GM12873 (cell line): ENCODE measurements at regions not wholly inside any gene's neighbourhood (a gene's known extent, or its start where the extent isn't known, plus 50 kb on each side); places are given as distances from the start of the nearest gene placed in this dataset.

Experiments used
- CTCF ChIP-seq: IDR thresholded peaks from 2 replicates; pipeline ENCODE4 v1.5.1; 2012; ENCODE audit warnings: low read depth, mild to moderate bottlenecking, moderate library complexity, low read length, control low read depth; ENCODE audit not compliant: insufficient read depth; ENCODE audit errors: missing control alignments

GRCh38 chr5:109917154-109917546 lies 227.4 kb downstream of the MAN2A1 start:
- no peak for TF ChIP-seq CTCF

- TF ChIP-seq CTCF = no peak
Measured at GRCh38 chr5:109917966-109918365, 228.2 kb downstream of the MAN2A1 start.

- no peak for TF ChIP-seq CTCF
Measured at GRCh38 chr5:109920736-109921135, 231.0 kb downstream of the MAN2A1 start.

- no peak for TF ChIP-seq CTCF
Measured at GRCh38 chr5:109921735-109922380, 232.1 kb downstream of the MAN2A1 start.

- TF ChIP-seq CTCF = no peak
Measured at GRCh38 chr5:109922381-109922995, 232.8 kb downstream of the MAN2A1 start.

- TF ChIP-seq CTCF = no peak
Measured at GRCh38 chr5:109923205-109923604, 233.5 kb downstream of the MAN2A1 start.

GRCh38 chr5:109924237-109925107 lies 234.7 kb downstream of the MAN2A1 start:
- TF ChIP-seq CTCF = no peak
